GM21526 (cell line): ENCODE measurements at regions not wholly inside any gene's neighbourhood (a gene's known extent, or its start where the extent isn't known, plus 50 kb on each side); places are given as distances from the start of the nearest gene placed in this dataset.

ENCODE experiments used
- ATAC-seq: cut with Tn5 transposase; IDR thresholded peaks from one replicate; pipeline ENCODE4 v1.9.1; 2021; ENCODE audit warnings: moderate library complexity; ENCODE audit not compliant: unreplicated experiment, low FRiP score

GRCh38 chr3:197353001-197353866 is 54.8 kb upstream of the DLG1 start:
- no peak for ATAC-seq

- ATAC-seq: no peak
Measured at GRCh38 chr3:197352382-197352781, 54.0 kb upstream of the DLG1 start.

- ATAC-seq: no peak
Measured at GRCh38 chr3:197350446-197350845, 52.0 kb upstream of the DLG1 start.

GRCh38 chr3:197349368-197349767 is 51.0 kb upstream of the DLG1 start:
- ATAC-seq: no peak
